NB4 (cell line): ENCODE measurements at regions not wholly inside any gene's neighbourhood (a gene's known extent, or its start where the extent isn't known, plus 50 kb on each side); places are given as distances from the start of the nearest gene placed in this dataset.

ENCODE experiments used
- DNase-seq: peaks from one replicate; pipeline ENCODE4 v3.0.0; 2010; ENCODE audit warnings: low read depth
- H3K4me3 ChIP-seq: one replicate; pipeline ENCODE4 v1.5.1; 2011; ENCODE audit warnings: mild to moderate bottlenecking, low read depth, low read length, moderate library complexity
- CTCF ChIP-seq: IDR thresholded peaks from one replicate; pipeline ENCODE4 v1.5.1; 2012; ENCODE audit warnings: low read depth, low read length
- MAX ChIP-seq: IDR thresholded peaks from 2 replicates; pipeline ENCODE4 v1.6.1; 2011; ENCODE audit warnings: low read depth, low read length
- MYC ChIP-seq: IDR thresholded peaks from 2 replicates; pipeline ENCODE4 v1.6.1; 2011; ENCODE audit warnings: low read depth, low read length
- POLR2A ChIP-seq: IDR thresholded peaks from 2 replicates; pipeline ENCODE4 v1.6.1; 2011; ENCODE audit warnings: mild to moderate bottlenecking; ENCODE audit not compliant: insufficient read length; ENCODE audit errors: extremely low read depth

- no peak for DNase-seq
- no peak overlapping the region for H3K4me3 ChIP-seq
- no peak for TF ChIP-seq CTCF
- TF ChIP-seq POLR2A = no peak
- no peak for TF ChIP-seq MAX
- no peak for TF ChIP-seq MYC
Measured at GRCh38 chr7:50156163-50156562, 63.1 kb upstream of the ZPBP start.

GRCh38 chr7:50155755-50156154 is 62.7 kb upstream of the ZPBP start:
- no peak for TF ChIP-seq MYC
- TF ChIP-seq POLR2A = no peak
- no peak for TF ChIP-seq MAX
- TF ChIP-seq CTCF = no peak
- H3K4me3 ChIP-seq = no peak overlapping the region
- DNase-seq = no peak

GRCh38 chr7:50153995-50154394 is 60.9 kb upstream of the ZPBP start:
- no peak for DNase-seq
- TF ChIP-seq MAX (no peak), POLR2A (no peak), CTCF (no peak)
- no peak overlapping the region for H3K4me3 ChIP-seq

GRCh38 chr7:50153148-50153547 is 60.1 kb upstream of the ZPBP start:
- no peak for TF ChIP-seq CTCF
- TF ChIP-seq POLR2A = no peak
- no peak for TF ChIP-seq MAX
- TF ChIP-seq MYC = no peak
- no peak for DNase-seq
- no peak overlapping the region for H3K4me3 ChIP-seq

GRCh38 chr7:50152486-50152885 is 59.4 kb upstream of the ZPBP start:
- DNase-seq = no peak
- H3K4me3 ChIP-seq = no peak overlapping the region
- TF ChIP-seq CTCF (no peak), MYC (no peak), MAX (no peak), POLR2A (no peak)

- TF ChIP-seq MAX (no peak), MYC (no peak)
- no peak for DNase-seq
- H3K4me3 ChIP-seq = no peak overlapping the region
Measured at GRCh38 chr7:50151661-50152060, 58.6 kb upstream of the ZPBP start.
